ENCODE measurements at regions not wholly inside any gene's neighbourhood (a gene's known extent, or its start where the extent isn't known, plus 50 kb on each side); places are given as distances from the start of the nearest gene placed in this dataset.

DNA sequence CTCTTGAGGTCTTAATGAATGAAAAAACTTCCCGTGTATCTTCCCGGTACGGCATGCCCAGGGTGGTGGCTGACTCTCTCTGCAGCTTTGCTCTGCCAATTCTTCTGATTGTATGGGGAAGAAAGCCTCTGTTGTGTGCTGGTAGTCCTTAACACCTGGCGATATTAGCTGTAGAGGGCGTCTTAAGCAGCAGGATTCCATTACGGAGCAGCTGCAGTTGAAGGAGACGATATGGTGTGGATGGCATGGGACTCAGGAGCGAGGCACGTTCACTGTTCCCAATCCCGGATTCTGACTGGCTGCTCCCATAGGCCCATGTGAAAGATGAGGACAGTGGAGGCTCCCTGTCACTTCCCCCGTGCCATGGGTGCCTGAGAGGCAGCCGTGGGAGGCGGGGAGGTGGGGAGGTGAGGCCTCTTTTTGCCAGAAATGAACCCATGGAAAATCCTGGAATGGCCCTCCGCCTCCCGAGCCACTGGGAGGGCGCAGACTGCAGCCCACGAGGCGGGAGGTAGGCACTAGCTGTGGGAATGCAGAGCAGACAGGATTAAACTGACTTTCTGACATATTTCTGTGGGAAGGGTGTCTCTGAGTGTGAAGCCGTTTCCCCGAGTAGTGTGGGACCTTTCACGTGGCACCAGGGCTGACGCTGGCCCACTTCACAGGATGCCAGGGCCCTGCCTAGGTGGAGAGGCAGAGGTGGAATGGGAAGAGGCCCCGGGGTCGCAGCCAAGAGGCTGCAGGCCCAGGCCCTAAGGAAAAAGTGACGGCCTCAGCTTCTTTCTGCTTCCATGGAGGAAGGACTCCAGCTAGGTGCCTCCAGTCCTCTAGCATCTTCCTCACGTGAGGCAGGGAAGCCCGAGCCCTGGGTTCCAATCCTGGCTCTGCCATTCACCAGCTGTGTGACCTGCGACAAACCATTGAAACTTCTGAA lies 121.4 kb upstream of the CD82 start:
- DNase-seq, result no peak
- Histone ChIP-seq H3K4me3 (no peak overlapping the region), H3K27ac (no peak overlapping the region), H3K4me1 (no peaks in the 10 kb centered on the region), H3K36me3 (no peaks in the 10 kb centered on the region), H3K9me3 (no peaks in the 10 kb centered on the region), H3K27me3 (no peaks in the 10 kb centered on the region)
- intact Hi-C loops (cut with DNase I; ENCODE audit: low total_unique reads), result no loop called here
- no peak for TF ChIP-seq POLR2A (IDR thresholded peaks at IDR 0.05)
- TF ChIP-seq, protein P1, sequence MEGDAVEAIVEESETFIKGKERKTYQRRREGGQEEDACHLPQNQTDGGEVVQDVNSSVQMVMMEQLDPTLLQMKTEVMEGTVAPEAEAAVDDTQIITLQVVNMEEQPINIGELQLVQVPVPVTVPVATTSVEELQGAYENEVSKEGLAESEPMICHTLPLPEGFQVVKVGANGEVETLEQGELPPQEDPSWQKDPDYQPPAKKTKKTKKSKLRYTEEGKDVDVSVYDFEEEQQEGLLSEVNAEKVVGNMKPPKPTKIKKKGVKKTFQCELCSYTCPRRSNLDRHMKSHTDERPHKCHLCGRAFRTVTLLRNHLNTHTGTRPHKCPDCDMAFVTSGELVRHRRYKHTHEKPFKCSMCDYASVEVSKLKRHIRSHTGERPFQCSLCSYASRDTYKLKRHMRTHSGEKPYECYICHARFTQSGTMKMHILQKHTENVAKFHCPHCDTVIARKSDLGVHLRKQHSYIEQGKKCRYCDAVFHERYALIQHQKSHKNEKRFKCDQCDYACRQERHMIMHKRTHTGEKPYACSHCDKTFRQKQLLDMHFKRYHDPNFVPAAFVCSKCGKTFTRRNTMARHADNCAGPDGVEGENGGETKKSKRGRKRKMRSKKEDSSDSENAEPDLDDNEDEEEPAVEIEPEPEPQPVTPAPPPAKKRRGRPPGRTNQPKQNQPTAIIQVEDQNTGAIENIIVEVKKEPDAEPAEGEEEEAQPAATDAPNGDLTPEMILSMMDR (IDR thresholded peaks at IDR 0.05), result no peak

DNA sequence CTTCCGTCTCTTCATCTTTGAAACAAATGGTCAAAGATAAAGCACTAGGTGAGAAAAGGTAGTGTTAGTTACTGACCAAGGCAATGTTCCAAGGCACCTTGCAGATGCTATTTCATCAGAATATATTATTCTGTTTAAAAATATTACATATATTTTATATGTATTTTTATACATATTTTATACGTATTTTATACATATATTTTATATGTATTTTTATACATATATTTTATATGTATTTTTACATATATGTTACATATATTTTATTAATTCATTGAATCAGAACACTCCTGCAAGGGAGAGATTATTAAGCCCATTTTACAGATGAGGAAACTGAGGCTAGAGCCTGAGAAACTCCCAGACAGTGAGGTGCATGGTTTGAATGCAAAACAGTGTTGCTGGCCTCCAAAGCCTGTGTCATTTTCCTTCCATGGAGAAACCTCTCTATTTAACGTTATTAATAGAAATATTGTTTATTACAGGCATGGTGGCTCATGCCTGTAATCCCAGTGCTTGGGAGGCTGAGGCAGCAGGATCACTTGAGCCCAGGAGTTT lies 120.6 kb upstream of the CD82 start:
- Histone ChIP-seq H3K4me3 (no peak overlapping the region), H3K36me3 (no peaks in the 10 kb centered on the region), H3K4me1 (no peaks in the 10 kb centered on the region), H3K27me3 (no peaks in the 10 kb centered on the region), H3K9me3 (no peaks in the 10 kb centered on the region), H3K27ac (no peak overlapping the region)
- intact Hi-C loops (cut with DNase I; ENCODE audit: low total_unique reads), result no loop called here
- TF ChIP-seq, protein P1 (IDR thresholded peaks at IDR 0.05), result no peak
- TF ChIP-seq POLR2A (IDR thresholded peaks at IDR 0.05), result no peak
- DNase-seq, result no peak

DNA sequence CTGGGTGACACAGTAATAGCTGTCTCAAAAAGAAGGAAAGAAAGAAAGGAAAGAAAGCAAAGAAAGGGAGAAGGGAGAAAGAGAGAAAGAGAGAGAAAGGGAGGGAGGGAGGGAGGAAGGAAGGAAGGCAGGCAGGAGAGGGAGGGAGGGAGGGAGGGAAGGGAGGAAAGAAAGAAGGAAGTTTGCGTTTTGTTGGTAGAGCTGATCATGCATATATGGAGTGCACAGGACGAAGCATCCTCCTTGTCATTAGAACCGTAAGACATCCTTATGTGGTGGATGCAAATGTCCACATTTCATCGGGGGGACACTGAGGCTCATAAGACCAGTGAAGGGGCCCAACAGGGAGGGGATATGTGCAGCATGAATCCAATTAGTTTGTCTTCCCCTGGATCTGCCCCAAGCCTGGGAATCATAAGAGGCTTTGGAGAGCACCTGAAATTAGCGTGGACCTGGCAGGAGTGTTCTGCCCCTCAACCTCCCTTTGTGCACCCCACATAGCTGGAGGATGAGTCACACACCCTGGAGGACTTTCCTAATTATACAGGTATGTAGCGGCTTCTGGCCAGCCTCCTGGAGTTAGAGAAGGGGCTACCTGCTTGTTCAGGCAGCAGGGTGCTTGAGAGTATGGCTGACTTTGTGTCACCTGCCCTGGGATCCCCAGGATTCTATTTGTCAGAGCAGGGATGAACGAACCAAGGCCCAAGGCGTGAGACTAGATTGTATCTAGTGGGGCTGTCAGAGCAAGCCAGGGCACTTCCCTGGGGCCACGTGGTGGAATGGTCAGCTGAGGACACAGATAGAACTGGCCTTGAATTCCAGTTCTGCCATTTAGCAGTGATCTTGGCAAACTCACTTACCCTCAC lies 119.7 kb upstream of the CD82 start:
- H3K27me3 ChIP-seq, result no peaks in the 10 kb centered on the region
- no peaks in the 10 kb centered on the region for H3K4me1 ChIP-seq
- TF ChIP-seq, protein P1 (IDR thresholded peaks at IDR 0.05), result no peak
- TF ChIP-seq POLR2A (IDR thresholded peaks at IDR 0.05), result no peak
- no peak overlapping the region for H3K27ac ChIP-seq
- no peaks in the 10 kb centered on the region for H3K9me3 ChIP-seq
- H3K36me3 ChIP-seq, result no peaks in the 10 kb centered on the region
- intact Hi-C loops (cut with DNase I; ENCODE audit: low total_unique reads), result no loop called here
- no peak for DNase-seq
- no peak overlapping the region for H3K4me3 ChIP-seq

DNA sequence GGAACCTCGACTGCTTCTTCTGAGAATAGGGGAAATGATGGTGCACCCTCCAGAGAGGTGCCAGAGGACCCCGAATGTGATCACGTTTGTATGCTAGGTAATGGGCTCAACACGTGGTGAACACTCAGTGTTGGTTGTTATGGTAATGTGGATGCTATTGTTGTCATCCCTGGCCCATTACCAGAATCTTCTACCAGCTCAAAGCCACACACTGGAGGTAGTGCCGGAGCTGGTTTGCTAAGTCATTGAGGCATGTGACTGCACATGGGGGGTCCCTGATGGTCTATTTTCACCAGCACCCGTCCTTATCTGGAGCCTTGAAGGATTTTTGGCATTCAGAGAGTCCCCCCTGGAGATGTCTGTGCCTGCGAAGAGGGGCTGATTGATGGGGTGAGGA lies 119.1 kb upstream of the CD82 start:
- intact Hi-C loops (cut with DNase I; ENCODE audit: low total_unique reads), result no loop called here
- Histone ChIP-seq H3K9me3 (no peaks in the 10 kb centered on the region), H3K27ac (no peak overlapping the region), H3K27me3 (no peaks in the 10 kb centered on the region), H3K4me3 (no peak overlapping the region), H3K36me3 (no peaks in the 10 kb centered on the region), H3K4me1 (no peaks in the 10 kb centered on the region)
- DNase-seq, result no peak
- TF ChIP-seq, protein P1 (IDR thresholded peaks at IDR 0.05), result no peak
- TF ChIP-seq POLR2A (IDR thresholded peaks at IDR 0.05), result no peak

Measured in uterus (tissue), 3 donors.